ENCODE measurements at regions not wholly inside any gene's neighbourhood (a gene's known extent, or its start where the extent isn't known, plus 50 kb on each side); places are given as distances from the start of the nearest gene placed in this dataset.

GRCh38 chr7:54864663-54865062, 105.7 kb upstream of the SEC61G start:
- no peak for TF ChIP-seq CTCF (IDR thresholded peaks at IDR 0.05)

- TF ChIP-seq CTCF (IDR thresholded peaks at IDR 0.05): no peak
Observed at GRCh38 chr7:54869523-54869922, 110.5 kb upstream of the SEC61G start.

- TF ChIP-seq CTCF (IDR thresholded peaks at IDR 0.05): no peak
Observed at GRCh38 chr7:54874804-54875203, 115.8 kb upstream of the SEC61G start.

GRCh38 chr7:54877683-54878082, 118.7 kb upstream of the SEC61G start:
- peak; percentile 59 for TF ChIP-seq CTCF (IDR thresholded peaks at IDR 0.05)

- TF ChIP-seq CTCF (IDR thresholded peaks at IDR 0.05): no peak
Observed at GRCh38 chr7:54878339-54878738, 119.3 kb upstream of the SEC61G start.

- no peak for TF ChIP-seq CTCF (IDR thresholded peaks at IDR 0.05)
Observed at GRCh38 chr7:54879776-54880175, 120.8 kb upstream of the SEC61G start.

- no peak for TF ChIP-seq CTCF (IDR thresholded peaks at IDR 0.05)
Observed at GRCh38 chr7:54880326-54880989, 121.4 kb upstream of the SEC61G start.

Data from LNCAP (cell line).